GM23338 (cell line): ENCODE measurements at regions not wholly inside any gene's neighbourhood (a gene's known extent, or its start where the extent isn't known, plus 50 kb on each side); places are given as distances from the start of the nearest gene placed in this dataset.

Experiments used
- ATAC-seq: fragments of 200-7000 bp; cut with Tn5 transposase; 3 replicates; pipeline ENCODE4 v1.9.1; 2020
- DNase-seq: peaks from one replicate; pipeline ENCODE4 v3.0.0-alpha.2; 2015; ENCODE audit warnings: low spot score
- H2AFZ ChIP-seq: fragments of 200-600 bp; sonication (generic); 2 replicates; pipeline ENCODE4 v1.8.0; 2016; ENCODE audit warnings: antibody characterized with exemption, mild to moderate bottlenecking, moderate library complexity
- H3F3A ChIP-seq: fragments of 200-600 bp; sonication (generic); replicated peaks from 2 replicates; pipeline ENCODE4 v1.8.0; 2017; ENCODE audit warnings: antibody characterized with exemption, mixed run types, low read depth
- H3K27ac ChIP-seq: fragments of 200-600 bp; sonication (generic); 2 replicates; pipeline ENCODE4 v1.6.1; 2016; ENCODE audit warnings: low read depth
- H3K27me3 ChIP-seq: fragments of 200-600 bp; sonication (generic); 2 replicates; pipeline ENCODE4 v1.8.0; 2016; ENCODE audit warnings: mild to moderate bottlenecking, mixed run types, moderate library complexity; ENCODE audit not compliant: insufficient read depth
- H3K36me3 ChIP-seq: fragments of 200-600 bp; sonication (generic); 2 replicates; pipeline ENCODE4 v1.8.0; 2016; ENCODE audit warnings: mild to moderate bottlenecking; ENCODE audit not compliant: insufficient read depth
- H3K4me1 ChIP-seq: fragments of 200-600 bp; sonication (generic); 2 replicates; pipeline ENCODE4 v1.8.0; 2016; ENCODE audit warnings: mild to moderate bottlenecking, moderate library complexity; ENCODE audit not compliant: insufficient read depth
- H3K4me2 ChIP-seq: fragments of 200-600 bp; sonication (generic); 2 replicates; pipeline ENCODE4 v1.7.1; 2017; ENCODE audit warnings: mixed run types
- H3K4me3 ChIP-seq: fragments of 200-600 bp; sonication (generic); 2 replicates; pipeline ENCODE4 v1.6.1; 2016; ENCODE audit warnings: mixed run types
- H3K79me2 ChIP-seq: fragments of 200-600 bp; sonication (generic); replicated peaks from 2 replicates; pipeline ENCODE4 v1.8.0; 2017; ENCODE audit warnings: mild to moderate bottlenecking; ENCODE audit not compliant: insufficient read depth
- H3K9me2 ChIP-seq: fragments of 200-600 bp; sonication (generic); 2 replicates; pipeline ENCODE4 v1.8.0; 2017; ENCODE audit not compliant: insufficient read depth
- H4K20me1 ChIP-seq: fragments of 200-600 bp; sonication (generic); replicated peaks from 2 replicates; pipeline ENCODE4 v1.8.0; 2017; ENCODE audit warnings: mild to moderate bottlenecking; ENCODE audit not compliant: insufficient read depth
- H3K27ac Mint-ChIP-seq: 2 replicates; pipeline ENCODE4 v1.8.0; 2020; ENCODE audit warnings: inconsistent platforms, mild to moderate bottlenecking, moderate library complexity, mixed read lengths
- H3K27me3 Mint-ChIP-seq: 3 replicates; pipeline ENCODE4 v1.8.0; 2022; ENCODE audit warnings: low read depth, mild to moderate bottlenecking, moderate library complexity, mixed read lengths, inconsistent platforms; ENCODE audit not compliant: insufficient read depth, poor library complexity
- H3K36me3 Mint-ChIP-seq: 3 replicates; pipeline ENCODE4 v1.8.0; 2021; ENCODE audit warnings: low read depth, mild to moderate bottlenecking, inconsistent platforms, moderate library complexity, mixed read lengths
- H3K4me1 Mint-ChIP-seq: 3 replicates; pipeline ENCODE4 v1.8.0; 2020; ENCODE audit warnings: mild to moderate bottlenecking, inconsistent platforms, mixed read lengths
- H3K4me3 Mint-ChIP-seq: 3 replicates; pipeline ENCODE4 v1.8.0; 2021; ENCODE audit warnings: moderate library complexity, mild to moderate bottlenecking, inconsistent platforms, mixed read lengths
- H3K9me3 Mint-ChIP-seq: 3 replicates; pipeline ENCODE4 v1.8.0; 2020; ENCODE audit warnings: moderate library complexity, mild to moderate bottlenecking, inconsistent platforms, mixed read lengths
- CREB1 ChIP-seq: fragments of 250-450 bp; sonication (Bioruptor Pico); IDR thresholded peaks from 2 replicates; pipeline ENCODE4 v1.5.0; 2020; ENCODE audit warnings: low read depth, mild to moderate bottlenecking, moderate library complexity
- ETS1 ChIP-seq: IDR thresholded peaks from 2 replicates; pipeline ENCODE4 v1.6.1; 2016; ENCODE audit warnings: antibody characterized with exemption
- EZH2phosphoT487 ChIP-seq: fragments of 200-600 bp; sonication (generic); IDR thresholded peaks from one replicate; pipeline ENCODE4 v1.8.1; 2018; ENCODE audit warnings: antibody characterized with exemption; ENCODE audit not compliant: unreplicated experiment
- NANOG ChIP-seq: IDR thresholded peaks from 2 replicates; pipeline ENCODE4 v1.6.1; 2016; ENCODE audit warnings: antibody characterized with exemption, borderline replicate concordance
- POLR2AphosphoS5 ChIP-seq: IDR thresholded peaks from 2 replicates; pipeline ENCODE4 v1.6.1; 2016; ENCODE audit warnings: antibody characterized with exemption, low read depth
- REST ChIP-seq: IDR thresholded peaks from one replicate; pipeline ENCODE4 v1.6.1; 2018; ENCODE audit warnings: antibody characterized with exemption; ENCODE audit not compliant: unreplicated experiment
- ZNF462 ChIP-seq: fragments of 250-450 bp; sonication (Bioruptor Pico); IDR thresholded peaks from 2 replicates; pipeline ENCODE4 v1.5.0; 2020; ENCODE audit warnings: mild to moderate bottlenecking, moderate library complexity

DNA sequence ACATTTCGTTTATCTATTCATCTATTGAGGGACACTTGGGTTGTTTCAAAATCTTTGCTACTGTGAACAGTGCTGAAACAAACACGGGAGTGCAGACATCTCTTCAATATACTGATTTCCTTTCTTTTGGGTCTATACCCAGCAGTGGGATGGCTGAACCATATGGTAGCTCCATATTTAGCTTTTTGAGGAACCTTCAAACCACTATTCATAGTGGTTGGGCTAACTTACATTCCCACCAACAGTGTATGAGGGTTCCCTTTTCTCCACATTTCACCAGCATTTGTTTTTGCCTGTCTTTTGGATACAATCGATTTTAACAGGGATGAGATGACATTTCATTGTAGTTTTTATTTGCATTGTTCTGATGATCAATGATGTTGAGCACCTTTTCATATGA lies 798.2 kb downstream of the UQCRFS1 start (continued):
- TF ChIP-seq ZNF462 (CRISPR knock-in tag) (no peak), EZH2phosphoT487 (no peak), CREB1 (CRISPR knock-in tag) (no peak), ETS1 (no peak)

GRCh38 chr19:28409859-28410258 lies 803.1 kb downstream of the UQCRFS1 start:
- Histone ChIP-seq H4K20me1 (no peaks in the 10 kb centered on the region; the same call in 1 of the 2 replicates), H3K79me2 (no peaks in the 10 kb centered on the region), H3F3A (no peaks in the 10 kb centered on the region), H3K9me2 (no peaks in the 10 kb centered on the region), H3K36me3 (no peaks in the 10 kb centered on the region), H3K27me3 (no peaks in the 10 kb centered on the region), H3K27ac (no peak overlapping the region), H3K4me3 (no peak overlapping the region), H3K4me1 (no peaks in the 10 kb centered on the region), H3K4me2 (no peak overlapping the region), H2AFZ (no peak overlapping the region; the same call in 1 of the 2 replicates)
- DNase-seq, result no peak
- Mint-ChIP-seq H3K27me3 (peaks cover 2% of the 10 kb centered on the region), H3K4me3 (no peak overlapping the region), H3K9me3 (no peaks in the 10 kb centered on the region), H3K36me3 (no peaks in the 10 kb centered on the region), H3K4me1 (peaks cover 2% of the 10 kb centered on the region; the same call in 1 of the 3 replicates), H3K27ac (no peak overlapping the region)
- no peak for TF ChIP-seq POLR2AphosphoS5
- peak; percentile 45 for TF ChIP-seq REST
- no peak for TF ChIP-seq NANOG
- peak; percentile 38; the same call in 2 of the 3 replicates for ATAC-seq
